ENCODE measurements at regions not wholly inside any gene's neighbourhood (a gene's known extent, or its start where the extent isn't known, plus 50 kb on each side); places are given as distances from the start of the nearest gene placed in this dataset.

DNA sequence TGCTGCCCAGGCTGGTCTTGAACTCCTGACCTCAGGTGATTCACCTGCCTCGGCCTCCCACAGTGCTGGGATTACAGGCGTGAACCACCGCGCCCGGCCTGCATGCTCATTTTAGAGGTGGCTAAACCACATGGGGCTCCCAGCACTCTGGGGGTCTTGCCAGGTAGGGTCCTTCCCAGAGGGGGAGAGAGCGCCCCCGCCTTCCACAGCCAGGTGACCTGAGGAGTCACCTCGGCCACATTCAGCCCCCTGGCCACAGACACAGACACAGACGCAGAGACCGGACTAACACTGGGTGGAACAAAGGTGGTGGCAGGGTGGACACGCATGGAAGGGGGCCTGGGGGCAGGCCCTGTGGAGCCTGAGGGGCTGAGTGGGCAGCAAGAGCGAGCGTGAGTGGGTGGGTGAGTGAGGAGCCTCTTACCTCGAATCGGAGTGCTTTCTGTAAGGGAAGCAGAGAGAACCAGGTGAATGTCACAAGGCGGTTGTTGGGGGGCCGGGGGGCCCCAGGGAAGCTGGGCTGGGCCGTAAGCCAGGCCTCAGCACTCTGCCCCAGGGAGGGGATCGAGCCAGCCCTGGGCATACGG lies 80.1 kb downstream of the PTPRS start:
- TF ChIP-seq, protein P1, sequence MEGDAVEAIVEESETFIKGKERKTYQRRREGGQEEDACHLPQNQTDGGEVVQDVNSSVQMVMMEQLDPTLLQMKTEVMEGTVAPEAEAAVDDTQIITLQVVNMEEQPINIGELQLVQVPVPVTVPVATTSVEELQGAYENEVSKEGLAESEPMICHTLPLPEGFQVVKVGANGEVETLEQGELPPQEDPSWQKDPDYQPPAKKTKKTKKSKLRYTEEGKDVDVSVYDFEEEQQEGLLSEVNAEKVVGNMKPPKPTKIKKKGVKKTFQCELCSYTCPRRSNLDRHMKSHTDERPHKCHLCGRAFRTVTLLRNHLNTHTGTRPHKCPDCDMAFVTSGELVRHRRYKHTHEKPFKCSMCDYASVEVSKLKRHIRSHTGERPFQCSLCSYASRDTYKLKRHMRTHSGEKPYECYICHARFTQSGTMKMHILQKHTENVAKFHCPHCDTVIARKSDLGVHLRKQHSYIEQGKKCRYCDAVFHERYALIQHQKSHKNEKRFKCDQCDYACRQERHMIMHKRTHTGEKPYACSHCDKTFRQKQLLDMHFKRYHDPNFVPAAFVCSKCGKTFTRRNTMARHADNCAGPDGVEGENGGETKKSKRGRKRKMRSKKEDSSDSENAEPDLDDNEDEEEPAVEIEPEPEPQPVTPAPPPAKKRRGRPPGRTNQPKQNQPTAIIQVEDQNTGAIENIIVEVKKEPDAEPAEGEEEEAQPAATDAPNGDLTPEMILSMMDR (optimal IDR thresholded peaks at IDR 0.05 in 1 of 3, IDR thresholded peaks at IDR 0.05 in 1 of 3, conservative IDR thresholded peaks at IDR 0.05 in 1 of 3; ENCODE audit: extremely low read depth in 1 of 3, insufficient read depth in 2 of 3, low read length in 3 of 3), result no peak
- no peak for TF ChIP-seq EZH2 (IDR thresholded peaks at IDR 0.05; ENCODE audit: low read length)
